Sigmoid colon (tissue), 4 donors: ENCODE measurements at regions not wholly inside any gene's neighbourhood (a gene's known extent, or its start where the extent isn't known, plus 50 kb on each side); places are given as distances from the start of the nearest gene placed in this dataset.
"Not testable (repeated sequence)": the region's sequence is repeated elsewhere in the genome, so short reads cannot be mapped to it uniquely, and the experiment has no call there.

Experiments used
- EP300 ChIP-seq, 4 donors: sonication (generic); formaldehyde crosslinking; IDR thresholded peaks; one replicate each; pipeline ENCODE4 v1.6.1; 2017; ENCODE audit warnings: antibody characterized with exemption in 4 of 4
- POLR2A ChIP-seq, 2 donors: fragments of 450-650 bp; IDR thresholded peaks; one replicate each; pipeline ENCODE4 v1.6.1; 2016; ENCODE audit warnings: antibody characterized with exemption in 2 of 2, mild to moderate bottlenecking in 2 of 2, moderate library complexity in 2 of 2
- POLR2AphosphoS5 ChIP-seq, 4 donors: sonication (generic); formaldehyde crosslinking; IDR thresholded peaks; one replicate each; pipeline ENCODE4 v1.6.1; 2017; ENCODE audit warnings: antibody characterized with exemption in 4 of 4
- TF ChIP-seq, protein P1 (sequence below), 4 experiments: fragments of 450-650 bp in 3 of 4; fragments of 200-600 bp in 1 of 4; IDR thresholded peaks; one replicate each; pipeline ENCODE4 v1.5.1; 2016 to 2019; ENCODE audit warnings: antibody characterized with exemption in 4 of 4, mild to moderate bottlenecking in 3 of 4, moderate library complexity in 2 of 4

DNA sequence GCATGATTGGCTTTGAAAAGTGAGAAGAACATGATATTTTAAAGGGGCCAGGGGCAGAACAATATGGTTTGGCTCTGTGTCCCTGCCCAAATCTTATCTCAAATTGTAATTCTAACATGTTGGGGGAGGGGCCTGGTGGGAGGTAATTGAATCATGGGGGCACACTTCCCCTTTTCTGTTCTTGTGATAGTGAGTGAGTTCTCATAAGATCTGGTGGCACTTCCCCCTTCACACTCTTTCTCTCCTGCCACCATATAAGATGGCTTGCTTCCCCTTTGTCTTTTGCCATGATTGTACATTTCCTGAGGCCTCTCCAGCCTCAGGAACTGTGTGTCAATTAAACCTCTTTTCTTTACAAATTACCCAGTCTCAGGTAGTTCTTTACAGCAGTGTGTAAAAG, 85.9 kb upstream of the C1QTNF3 start:
- not testable (repeated sequence) for TF ChIP-seq EP300, POLR2A, POLR2AphosphoS5 (IDR thresholded peaks at IDR 0.05)
- TF ChIP-seq, protein P1, sequence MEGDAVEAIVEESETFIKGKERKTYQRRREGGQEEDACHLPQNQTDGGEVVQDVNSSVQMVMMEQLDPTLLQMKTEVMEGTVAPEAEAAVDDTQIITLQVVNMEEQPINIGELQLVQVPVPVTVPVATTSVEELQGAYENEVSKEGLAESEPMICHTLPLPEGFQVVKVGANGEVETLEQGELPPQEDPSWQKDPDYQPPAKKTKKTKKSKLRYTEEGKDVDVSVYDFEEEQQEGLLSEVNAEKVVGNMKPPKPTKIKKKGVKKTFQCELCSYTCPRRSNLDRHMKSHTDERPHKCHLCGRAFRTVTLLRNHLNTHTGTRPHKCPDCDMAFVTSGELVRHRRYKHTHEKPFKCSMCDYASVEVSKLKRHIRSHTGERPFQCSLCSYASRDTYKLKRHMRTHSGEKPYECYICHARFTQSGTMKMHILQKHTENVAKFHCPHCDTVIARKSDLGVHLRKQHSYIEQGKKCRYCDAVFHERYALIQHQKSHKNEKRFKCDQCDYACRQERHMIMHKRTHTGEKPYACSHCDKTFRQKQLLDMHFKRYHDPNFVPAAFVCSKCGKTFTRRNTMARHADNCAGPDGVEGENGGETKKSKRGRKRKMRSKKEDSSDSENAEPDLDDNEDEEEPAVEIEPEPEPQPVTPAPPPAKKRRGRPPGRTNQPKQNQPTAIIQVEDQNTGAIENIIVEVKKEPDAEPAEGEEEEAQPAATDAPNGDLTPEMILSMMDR (IDR thresholded peaks at IDR 0.05), result not testable (repeated sequence)
